Esophagus squamous epithelium (tissue), 5 donors: ENCODE measurements at regions not wholly inside any gene's neighbourhood (a gene's known extent, or its start where the extent isn't known, plus 50 kb on each side); places are given as distances from the start of the nearest gene placed in this dataset.

Experiments
- DNase-seq: peaks from one replicate; lab custom pipeline; 2025; lab: John Stamatoyannopoulos, UW
- H3K27ac ChIP-seq, 4 donors: fragments of 200-600 bp; sonication (generic); one replicate each; pipeline ENCODE4 v1.5.1; 2016 to 2019; ENCODE audit warnings: mild to moderate bottlenecking in 1 of 4
- H3K27me3 ChIP-seq, 4 donors: fragments of 200-600 bp; sonication (generic); 1 replicate in 3 of 4; 2 replicates in 1 of 4; pipeline versions ENCODE4 v1.5.1 to v1.6.0; 2017 to 2021; ENCODE audit warnings: antibody characterized with exemption in 1 of 4
- H3K36me3 ChIP-seq, 3 donors: fragments of 200-600 bp; sonication (generic); one replicate each; pipeline ENCODE4 v1.5.1; 2016 to 2019
- H3K4me1 ChIP-seq, 3 donors: fragments of 200-600 bp; sonication (generic); one replicate each; pipeline ENCODE4 v1.5.1; 2017 to 2019
- H3K4me3 ChIP-seq, 4 donors: fragments of 200-600 bp; sonication (generic); 1 replicate in 3 of 4; 2 replicates in 1 of 4; pipeline ENCODE4 v1.5.1; 2016 to 2019; ENCODE audit warnings: mild to moderate bottlenecking in 2 of 4, moderate library complexity in 1 of 4
- H3K9me3 ChIP-seq, 3 donors: fragments of 200-600 bp; sonication (generic); one replicate each; pipeline ENCODE4 v1.5.1; 2016 to 2019
- CTCF ChIP-seq, 6 experiments: fragments of 450-650 bp in 4 of 6; fragments of 200-600 bp in 2 of 6; sonication (generic) in 2 of 6; IDR thresholded peaks; one replicate each; pipeline ENCODE4 v1.5.1; 2016 to 2019; ENCODE audit warnings: antibody characterized with exemption in 6 of 6, mild to moderate bottlenecking in 4 of 6, moderate library complexity in 4 of 6
- POLR2A ChIP-seq, 4 donors: fragments of 450-650 bp; IDR thresholded peaks; one replicate each; pipeline ENCODE4 v1.6.1; 2017; ENCODE audit warnings: antibody characterized with exemption in 4 of 4, mild to moderate bottlenecking in 4 of 4, moderate library complexity in 3 of 4
- WGBS, 2 donors: methylation state at CpG; one replicate each; pipeline ENCODE4 v1.1.5; 2018; 5-methylcytosine and 5-hydroxymethylcytosine counted together
- intact Hi-C: fragments of 100-400 bp; cut with DNase I; formaldehyde crosslinking; loops from one replicate; pipeline ENCODE4 v1.15.0; 2022
- donor health status: DM: yes; HTN: yes; CAD: no.

- no peaks in the 10 kb centered on the region for H3K9me3 ChIP-seq
- intact Hi-C loops, result no loop called here
- no peak overlapping the region for H3K27ac ChIP-seq
- TF ChIP-seq CTCF (IDR thresholded peaks at IDR 0.05) (no peak), POLR2A (IDR thresholded peaks at IDR 0.05) (no peak)
- no peaks in the 10 kb centered on the region for H3K27me3 ChIP-seq
- H3K4me3 ChIP-seq, result no peak overlapping the region
- no peak for DNase-seq
- H3K4me1 ChIP-seq, result no peaks in the 10 kb centered on the region
- H3K36me3 ChIP-seq, result no peaks in the 10 kb centered on the region
- 12 to 30% methylated on average over 1 of the region's 1 CpG for WGBS, 2 donors
Observed at GRCh38 chr6:77015350-77015749, 447.9 kb downstream of the HTR1B start.

GRCh38 chr6:77011929-77012545 lies 451.3 kb downstream of the HTR1B start:
- H3K4me3 ChIP-seq, result no peak overlapping the region
- H3K27ac ChIP-seq, result no peak overlapping the region
- TF ChIP-seq POLR2A (IDR thresholded peaks at IDR 0.05), result no peak
- no peak for TF ChIP-seq CTCF (IDR thresholded peaks at IDR 0.05)
- 76 to 90% methylated on average over 5 to 7 of the region's 10 CpGs for WGBS, 2 donors
- H3K27me3 ChIP-seq, result no peaks in the 10 kb centered on the region
- no peaks in the 10 kb centered on the region for H3K4me1 ChIP-seq
- DNase-seq, result no peak
- H3K9me3 ChIP-seq, result no peaks in the 10 kb centered on the region
- H3K36me3 ChIP-seq, result no peaks in the 10 kb centered on the region
- intact Hi-C loops, result no loop called here

GRCh38 chr6:77010931-77011542 lies 452.3 kb downstream of the HTR1B start:
- no peak for TF ChIP-seq CTCF (IDR thresholded peaks at IDR 0.05)
- no peaks in the 10 kb centered on the region for H3K36me3 ChIP-seq
- H3K27ac ChIP-seq, result no peak overlapping the region
- intact Hi-C loops, result no loop called here
- H3K4me3 ChIP-seq, result no peak overlapping the region
- no peaks in the 10 kb centered on the region for H3K27me3 ChIP-seq
- peaks cover 0 to 6% (median 0%) of the 10 kb centered on the region in 3 donors for H3K9me3 ChIP-seq
- WGBS, 2 donors, result 85 to 89% methylated on average over 9 to 13 of the region's 17 CpGs
- H3K4me1 ChIP-seq, result no peaks in the 10 kb centered on the region
- DNase-seq, result no peak

GRCh38 chr6:76992553-76992952 lies 470.7 kb downstream of the HTR1B start:
- TF ChIP-seq CTCF (IDR thresholded peaks at IDR 0.05) (no peak), POLR2A (IDR thresholded peaks at IDR 0.05) (no peak)
- Histone ChIP-seq H3K36me3 (no peaks in the 10 kb centered on the region), H3K4me1 (no peaks in the 10 kb centered on the region), H3K27ac (no peak overlapping the region), H3K27me3 (no peaks in the 10 kb centered on the region), H3K4me3 (no peak overlapping the region), H3K9me3 (no peaks in the 10 kb centered on the region)
- DNase-seq, result no peak
- 65 to 74% methylated on average over 6 to 7 of the region's 9 CpGs for WGBS, 2 donors
- intact Hi-C loops, result no loop called here

DNA sequence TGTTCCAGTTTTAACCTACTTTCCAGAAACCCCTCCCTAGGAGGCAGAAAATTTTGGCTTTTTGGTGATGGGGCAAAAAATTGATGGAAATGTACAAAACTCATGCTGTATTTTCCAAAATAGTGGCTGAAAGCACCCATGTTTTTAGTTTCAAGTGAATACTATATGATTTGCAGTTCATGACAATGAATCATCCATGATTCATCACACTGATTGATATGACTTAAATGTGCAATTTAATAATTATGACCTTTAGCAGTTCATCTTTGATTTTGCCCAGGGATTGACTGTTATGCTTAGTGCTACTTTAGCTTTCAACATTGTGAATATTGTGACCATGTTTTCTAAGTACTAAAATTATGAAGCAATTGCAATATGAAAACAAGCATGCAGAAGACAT lies 478.7 kb downstream of the HTR1B start:
- no peak overlapping the region for H3K27ac ChIP-seq
- H3K4me1 ChIP-seq, result no peaks in the 10 kb centered on the region
- H3K9me3 ChIP-seq, result no peaks in the 10 kb centered on the region
- intact Hi-C loops, result no loop called here
- no peak for DNase-seq
- no peaks in the 10 kb centered on the region for H3K36me3 ChIP-seq
- TF ChIP-seq CTCF (IDR thresholded peaks at IDR 0.05), result no peak
- no peak for TF ChIP-seq POLR2A (IDR thresholded peaks at IDR 0.05)
- H3K27me3 ChIP-seq, result no peaks in the 10 kb centered on the region
- no peak overlapping the region for H3K4me3 ChIP-seq
